ENCODE measurements at regions not wholly inside any gene's neighbourhood (a gene's known extent, or its start where the extent isn't known, plus 50 kb on each side); places are given as distances from the start of the nearest gene placed in this dataset.

DNA sequence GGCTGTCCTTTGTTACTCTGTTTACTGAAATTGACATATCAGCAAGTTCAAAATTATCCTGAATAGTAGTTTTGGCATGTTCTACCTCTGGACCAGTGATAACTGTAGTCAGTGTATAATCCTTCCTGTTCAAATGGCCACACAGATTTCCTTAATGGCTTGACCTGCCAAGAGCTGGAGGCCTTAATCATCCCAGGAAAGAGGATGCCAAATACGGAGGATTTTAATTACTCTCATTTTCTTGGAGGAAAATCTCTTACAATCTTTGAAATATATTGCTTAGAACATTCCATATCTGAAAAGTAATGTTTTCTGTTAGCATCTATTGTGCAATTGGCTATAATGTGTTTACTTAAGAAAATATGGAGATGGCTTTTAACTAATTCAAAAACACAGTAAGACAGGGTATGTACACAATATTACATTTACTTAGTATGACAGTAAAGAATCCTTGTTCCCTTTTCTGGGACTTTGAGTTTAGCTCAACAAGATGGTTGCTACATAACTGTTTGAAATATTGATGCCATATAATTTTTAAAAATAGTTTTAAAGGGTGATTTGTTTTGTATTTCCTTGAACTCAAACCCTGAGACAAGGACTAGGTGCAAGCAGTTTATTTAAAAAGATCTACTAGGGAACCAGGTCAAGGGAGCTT lies 68.9 kb upstream of the SELENOP start:
- no peak for DNase-seq (ENCODE audit: low spot score)
- TF ChIP-seq, protein P1, sequence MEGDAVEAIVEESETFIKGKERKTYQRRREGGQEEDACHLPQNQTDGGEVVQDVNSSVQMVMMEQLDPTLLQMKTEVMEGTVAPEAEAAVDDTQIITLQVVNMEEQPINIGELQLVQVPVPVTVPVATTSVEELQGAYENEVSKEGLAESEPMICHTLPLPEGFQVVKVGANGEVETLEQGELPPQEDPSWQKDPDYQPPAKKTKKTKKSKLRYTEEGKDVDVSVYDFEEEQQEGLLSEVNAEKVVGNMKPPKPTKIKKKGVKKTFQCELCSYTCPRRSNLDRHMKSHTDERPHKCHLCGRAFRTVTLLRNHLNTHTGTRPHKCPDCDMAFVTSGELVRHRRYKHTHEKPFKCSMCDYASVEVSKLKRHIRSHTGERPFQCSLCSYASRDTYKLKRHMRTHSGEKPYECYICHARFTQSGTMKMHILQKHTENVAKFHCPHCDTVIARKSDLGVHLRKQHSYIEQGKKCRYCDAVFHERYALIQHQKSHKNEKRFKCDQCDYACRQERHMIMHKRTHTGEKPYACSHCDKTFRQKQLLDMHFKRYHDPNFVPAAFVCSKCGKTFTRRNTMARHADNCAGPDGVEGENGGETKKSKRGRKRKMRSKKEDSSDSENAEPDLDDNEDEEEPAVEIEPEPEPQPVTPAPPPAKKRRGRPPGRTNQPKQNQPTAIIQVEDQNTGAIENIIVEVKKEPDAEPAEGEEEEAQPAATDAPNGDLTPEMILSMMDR (IDR thresholded peaks at IDR 0.05): no peak
- no peak for ATAC-seq (ENCODE audit: low FRiP score)

DNA sequence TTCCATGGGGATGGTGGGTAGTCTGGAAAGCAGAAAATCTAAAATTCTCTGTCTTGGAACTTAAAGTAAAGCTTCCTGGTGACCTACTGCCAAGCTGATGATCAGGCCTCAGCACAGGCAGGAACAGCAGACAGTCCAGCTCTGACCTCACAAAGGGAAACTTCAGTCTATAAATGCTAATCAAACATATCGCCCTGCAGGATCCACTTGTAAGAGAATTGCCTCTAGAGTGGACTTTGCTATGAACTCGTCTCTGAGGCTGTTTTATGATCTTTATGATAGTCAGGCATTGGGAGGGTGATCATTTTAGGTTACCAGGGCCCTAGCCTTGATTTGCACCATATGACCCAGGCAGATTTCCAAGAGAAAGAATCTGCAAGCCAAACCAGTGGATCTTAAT lies 67.6 kb upstream of the SELENOP start:
- TF ChIP-seq, protein P1 (IDR thresholded peaks at IDR 0.05): no peak
- ATAC-seq (ENCODE audit: low FRiP score) (no peak), DNase-seq (ENCODE audit: low spot score) (no peak)

DNA sequence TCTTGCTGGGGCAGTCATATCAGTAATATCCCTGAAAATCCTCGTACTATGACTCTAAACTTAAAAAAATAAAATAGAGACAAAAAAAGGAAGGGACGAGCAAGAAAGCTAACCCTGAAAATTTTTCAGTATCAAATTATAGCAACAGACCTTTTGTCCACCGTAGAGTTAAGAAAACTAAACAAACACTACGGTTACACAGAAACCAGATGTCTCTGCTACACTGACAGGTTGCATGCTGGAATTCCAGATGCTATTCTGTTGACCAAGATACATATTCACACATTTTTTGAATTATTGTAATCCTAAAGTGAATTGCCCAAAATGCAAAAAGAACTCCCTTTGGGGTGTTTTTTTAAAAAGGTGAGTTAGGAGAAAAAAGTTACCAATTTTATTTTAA lies 66.9 kb upstream of the SELENOP start:
- ATAC-seq (ENCODE audit: low FRiP score) (no peak), DNase-seq (ENCODE audit: low spot score) (no peak)
- TF ChIP-seq, protein P1 (IDR thresholded peaks at IDR 0.05): no peak

DNA sequence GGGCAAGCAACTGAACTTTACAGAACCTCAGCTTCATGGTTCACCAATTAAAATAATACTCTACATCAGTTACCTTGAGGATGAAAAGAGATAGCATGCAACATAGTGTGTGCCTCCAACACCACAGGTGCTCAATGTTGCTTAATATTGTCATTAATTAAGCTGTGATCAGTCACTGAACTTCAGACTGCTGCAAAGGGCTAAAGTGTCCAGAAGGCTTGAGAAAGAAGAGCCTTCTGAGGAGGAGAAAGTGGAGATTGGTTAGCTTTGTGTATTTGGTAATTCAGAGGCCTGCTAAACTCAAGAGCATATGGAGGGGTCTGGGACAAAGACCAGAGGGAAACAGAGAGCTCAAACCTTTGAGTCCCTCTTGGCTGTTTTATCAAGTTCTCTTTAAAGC lies 66.3 kb upstream of the SELENOP start:
- no peak for DNase-seq (ENCODE audit: low spot score)
- TF ChIP-seq, protein P1 (IDR thresholded peaks at IDR 0.05): no peak

DNA sequence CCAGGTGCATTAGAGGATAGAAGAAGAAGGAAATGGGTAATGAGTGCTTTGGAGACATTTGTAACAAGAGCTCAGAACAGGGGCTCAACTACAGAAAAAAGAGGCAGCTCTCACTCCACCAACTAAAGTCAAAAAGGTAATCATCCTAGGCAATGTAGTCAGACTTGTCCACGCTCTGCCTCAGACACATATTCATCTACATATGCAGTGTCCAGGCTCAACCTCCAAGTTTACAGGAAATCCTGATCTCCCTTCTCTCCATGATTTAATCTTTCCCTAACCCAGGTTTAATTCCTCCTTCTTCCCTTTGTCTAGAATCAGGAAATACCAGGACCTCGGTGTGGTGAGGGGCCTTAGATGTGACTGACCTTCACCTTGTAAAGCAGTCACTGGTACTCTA lies 65.7 kb upstream of the SELENOP start:
- DNase-seq (ENCODE audit: low spot score) (no peak), ATAC-seq (ENCODE audit: low FRiP score) (no peak)
- TF ChIP-seq, protein P1 (IDR thresholded peaks at IDR 0.05): no peak

More for the DNA sequence above, 66.3 kb upstream of the SELENOP start:
- ATAC-seq (ENCODE audit: low FRiP score): no peak

DNA sequence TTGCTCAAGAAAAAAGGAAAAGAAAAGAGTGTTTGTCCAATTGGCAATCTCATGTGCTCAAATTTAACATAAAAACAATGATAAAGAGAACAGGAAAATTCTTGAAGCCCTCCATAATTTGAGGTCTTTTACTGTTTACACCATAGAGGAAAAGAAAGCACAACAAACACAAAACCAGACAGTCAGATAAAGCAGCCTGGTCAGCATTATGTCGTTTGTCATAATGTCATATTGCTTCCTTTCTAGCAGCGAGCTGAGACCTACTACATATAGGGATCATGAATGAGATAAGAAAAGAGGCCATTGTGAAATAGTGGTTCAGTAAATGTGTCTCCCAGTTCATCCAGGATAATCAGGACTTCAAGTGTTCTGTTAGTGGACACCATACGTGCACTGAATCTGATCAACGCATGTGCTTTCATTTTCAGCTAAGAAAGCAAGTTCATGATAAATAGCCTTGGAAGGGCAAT lies 64.7 kb upstream of the SELENOP start:
- no peak for DNase-seq (ENCODE audit: low spot score)
- ATAC-seq (ENCODE audit: low FRiP score): no peak
- TF ChIP-seq, protein P1 (IDR thresholded peaks at IDR 0.05): no peak

DNA sequence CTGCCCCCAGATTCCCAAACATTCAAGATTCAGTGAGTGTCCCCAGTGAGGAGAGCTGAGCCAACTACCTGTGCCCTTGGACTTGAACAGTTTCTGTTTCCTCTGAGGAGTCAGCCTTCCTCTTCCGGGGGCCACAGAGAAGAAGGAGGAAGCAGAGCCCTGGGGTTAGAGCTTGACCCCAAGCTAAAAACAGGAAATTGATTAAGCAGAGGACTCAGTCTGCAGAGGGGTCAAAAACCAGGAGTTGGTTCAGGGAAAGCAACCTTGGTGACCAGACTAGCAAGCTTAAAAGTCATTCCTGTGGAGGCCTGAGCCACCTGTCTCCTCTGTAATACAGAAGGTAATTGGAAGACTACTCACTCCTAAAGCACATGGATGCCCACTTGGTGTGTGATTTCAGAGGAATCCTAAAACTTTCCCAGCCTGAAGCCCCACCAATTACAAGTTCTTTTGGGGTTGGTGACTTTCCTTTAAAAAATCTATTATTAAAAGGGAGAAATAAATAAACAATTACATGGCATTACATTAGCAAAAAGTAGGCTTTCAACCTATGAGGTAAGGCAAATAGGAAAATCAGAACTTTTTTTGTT lies 64.2 kb upstream of the SELENOP start:
- TF ChIP-seq, protein P1 (IDR thresholded peaks at IDR 0.05): no peak
- DNase-seq (ENCODE audit: low spot score): no peak
- ATAC-seq (ENCODE audit: low FRiP score): no peak
